ENCODE measurements at regions not wholly inside any gene's neighbourhood (a gene's known extent, or its start where the extent isn't known, plus 50 kb on each side); places are given as distances from the start of the nearest gene placed in this dataset.

- TF ChIP-seq POLR2A (IDR thresholded peaks at IDR 0.05; ENCODE audit: extremely low read depth, insufficient read length) (no peak), CTCF (IDR thresholded peaks at IDR 0.05; ENCODE audit: low read depth, low read length) (no peak), MAX (IDR thresholded peaks at IDR 0.05; ENCODE audit: low read depth, low read length) (no peak), MYC (IDR thresholded peaks at IDR 0.05; ENCODE audit: low read depth, low read length) (no peak)
These were observed 441.5 kb upstream of the TNP1 start for GRCh38 chr2:217301142-217301925.

All from NB4 (cell line).